ENCODE measurements at regions not wholly inside any gene's neighbourhood (a gene's known extent, or its start where the extent isn't known, plus 50 kb on each side); places are given as distances from the start of the nearest gene placed in this dataset.

- H3K4me3 ChIP-seq (ENCODE audit: low read length) = no peak overlapping the region
- no peak for TF ChIP-seq CTCF (conservative IDR thresholded peaks at IDR 0.05; ENCODE audit: low read depth, low read length)
- DNase-seq (ENCODE audit: low read depth) = no peak
Observed at GRCh38 chr12:28980436-28980835, 168.6 kb upstream of the FAR2 start.

DNA sequence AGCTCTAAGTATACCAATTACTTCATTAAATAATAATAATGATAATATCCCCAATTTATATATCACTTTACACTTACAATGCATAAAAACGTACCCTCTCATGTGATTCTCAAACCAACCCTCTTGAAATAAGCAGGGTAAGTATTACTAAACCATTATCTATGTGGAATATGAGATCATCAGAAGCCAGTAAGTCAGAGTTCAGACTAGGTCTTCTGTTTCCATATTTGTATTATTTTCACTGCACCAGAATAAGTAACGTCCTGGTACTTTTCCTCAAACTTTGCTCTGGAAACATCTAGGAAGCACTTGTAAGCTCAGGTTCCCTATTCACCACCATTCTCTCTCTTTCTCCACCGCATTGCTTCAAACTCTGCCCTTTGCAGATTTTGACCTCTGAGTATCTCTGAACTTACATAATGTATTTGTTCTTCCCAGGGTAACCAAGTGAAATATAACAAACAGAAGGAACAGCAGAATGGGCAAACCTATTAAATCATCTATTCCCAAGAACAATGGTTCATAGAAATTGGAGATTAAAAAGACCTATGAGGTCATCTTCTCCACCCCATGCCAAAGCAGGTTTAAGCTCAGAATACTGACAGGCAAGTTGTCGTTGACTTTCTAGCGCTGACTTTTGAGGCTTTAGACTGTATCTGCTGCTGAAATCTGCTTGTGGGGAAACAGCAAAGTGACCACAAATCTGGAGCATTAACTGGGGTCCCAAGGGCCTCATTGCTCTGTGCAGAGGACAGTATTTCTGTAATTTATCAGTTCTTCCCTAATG, 161.3 kb upstream of the FAR2 start:
- peak; percentile 28 for DNase-seq (ENCODE audit: low read depth)
- H3K4me3 ChIP-seq (ENCODE audit: low read length) = no peak overlapping the region
- TF ChIP-seq CTCF (conservative IDR thresholded peaks at IDR 0.05; ENCODE audit: low read depth, low read length) = no peak

DNA sequence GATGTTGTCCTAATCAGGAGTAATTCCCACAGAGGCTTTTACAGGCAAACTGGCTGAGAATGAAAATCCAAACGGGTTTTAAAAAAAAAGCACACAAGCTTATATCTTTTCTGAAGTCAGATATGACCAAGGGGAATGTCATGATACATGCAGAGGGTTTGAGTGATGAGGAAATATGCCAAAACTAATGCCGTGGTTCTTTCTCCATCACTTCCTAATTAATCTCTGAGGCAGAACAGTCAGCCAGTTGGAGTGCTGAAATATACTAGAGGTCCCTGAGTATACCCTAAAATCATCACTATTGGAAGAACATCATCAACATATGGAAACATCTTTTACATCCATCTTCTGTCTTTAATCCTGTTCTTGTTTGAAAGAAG, 160.8 kb upstream of the FAR2 start:
- TF ChIP-seq CTCF (conservative IDR thresholded peaks at IDR 0.05; ENCODE audit: low read depth, low read length) = no peak
- H3K4me3 ChIP-seq (ENCODE audit: low read length) = no peak overlapping the region
- DNase-seq (ENCODE audit: low read depth) = no peak

DNA sequence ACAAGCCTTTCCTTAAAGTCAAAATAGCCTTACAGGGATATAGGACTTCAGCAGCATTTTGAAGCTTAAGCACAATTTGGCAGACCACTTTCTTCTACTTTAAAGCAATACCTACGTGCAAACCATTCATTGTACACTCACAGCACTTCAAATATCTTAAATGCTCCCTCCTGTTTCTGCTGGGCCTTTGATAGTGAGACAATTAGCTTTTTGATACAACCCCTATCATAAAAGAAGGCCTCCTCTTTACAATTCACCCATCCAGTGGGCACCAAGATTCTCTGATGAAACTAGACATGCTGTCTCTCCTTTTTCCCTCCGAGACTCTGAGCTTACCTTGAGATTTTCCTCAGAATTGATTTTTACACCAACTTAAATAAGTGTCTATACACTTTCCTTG, 157.5 kb upstream of the FAR2 start:
- no peak for TF ChIP-seq CTCF (conservative IDR thresholded peaks at IDR 0.05; ENCODE audit: low read depth, low read length)
- no peak for DNase-seq (ENCODE audit: low read depth)
- no peak overlapping the region for H3K4me3 ChIP-seq (ENCODE audit: low read length)

DNA sequence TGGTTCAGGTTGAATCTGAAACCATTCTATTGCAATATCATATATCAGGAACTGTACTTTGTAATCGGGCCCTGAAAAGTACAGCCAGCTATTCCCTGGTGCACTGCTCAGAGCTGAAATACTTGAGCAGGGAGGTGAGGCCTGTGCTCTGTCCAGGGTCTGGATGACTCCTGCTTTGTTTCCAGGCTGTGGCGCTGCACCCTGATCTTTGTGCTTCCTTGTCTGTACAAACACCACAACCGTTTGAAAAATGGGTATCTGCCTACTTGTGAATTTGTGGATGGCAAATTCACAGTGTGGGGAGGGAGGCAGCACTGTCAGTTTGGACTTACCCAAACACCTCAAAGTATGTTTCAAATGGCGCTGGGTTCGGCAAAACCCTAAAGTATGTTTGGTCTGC, 155.4 kb upstream of the FAR2 start:
- TF ChIP-seq CTCF (conservative IDR thresholded peaks at IDR 0.05; ENCODE audit: low read depth, low read length) = no peak
- no peak overlapping the region for H3K4me3 ChIP-seq (ENCODE audit: low read length)
- no peak for DNase-seq (ENCODE audit: low read depth)

DNA sequence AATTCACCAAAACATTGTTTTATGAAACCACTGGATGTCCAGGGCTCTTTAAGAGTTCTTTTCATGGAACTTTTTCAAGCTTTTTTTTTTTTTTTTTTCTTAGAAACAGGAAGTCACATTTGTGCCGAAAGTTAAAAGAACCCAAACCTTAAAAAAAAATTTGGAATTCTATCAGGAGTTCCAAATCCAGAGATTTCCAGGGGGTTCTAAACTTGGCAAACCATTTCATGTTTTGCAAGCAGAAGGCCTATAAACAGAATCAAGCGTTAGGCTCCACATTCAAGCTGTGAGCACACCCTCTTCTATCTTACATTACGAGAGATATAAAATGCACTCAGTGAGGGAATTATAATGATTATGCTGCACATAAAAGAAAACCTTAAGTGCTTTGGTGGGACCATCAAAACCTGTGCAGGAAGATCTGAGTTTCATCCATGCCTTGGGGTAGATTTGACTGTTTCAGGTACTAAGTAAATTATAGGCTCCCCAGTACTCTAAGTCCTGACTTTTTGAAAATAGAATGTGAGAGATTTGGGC, 154.8 kb upstream of the FAR2 start:
- no peak overlapping the region for H3K4me3 ChIP-seq (ENCODE audit: low read length)
- no peak for TF ChIP-seq CTCF (conservative IDR thresholded peaks at IDR 0.05; ENCODE audit: low read depth, low read length)

DNA sequence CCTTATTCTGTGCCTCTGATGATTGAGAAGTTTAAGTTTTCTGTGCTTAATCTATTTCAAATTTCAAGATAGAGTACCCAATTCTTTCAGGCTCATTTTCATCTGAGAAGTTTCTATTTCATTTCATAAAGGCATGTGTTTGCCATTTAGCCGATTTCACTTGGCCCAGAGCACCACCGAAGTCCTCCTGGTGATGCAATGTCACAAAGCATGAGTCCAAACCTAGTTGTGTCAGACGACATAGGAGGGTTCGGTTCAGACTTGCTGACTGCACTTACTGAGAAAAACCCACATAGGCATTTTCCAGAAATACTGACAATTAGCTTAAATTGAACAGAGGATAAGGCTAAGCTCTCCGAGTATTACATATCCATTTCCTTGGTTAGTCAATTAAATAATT, 152.4 kb upstream of the FAR2 start:
- H3K4me3 ChIP-seq (ENCODE audit: low read length) = no peak overlapping the region
- no peak for TF ChIP-seq CTCF (conservative IDR thresholded peaks at IDR 0.05; ENCODE audit: low read depth, low read length)
- DNase-seq (ENCODE audit: low read depth) = no peak

More for the DNA sequence above, 154.8 kb upstream of the FAR2 start:
- no peak for DNase-seq (ENCODE audit: low read depth)

Measured in retinal pigment epithelial cell (primary cell).